Embryonic facial prominence (tissue), 1 donor: ENCODE measurements at regions not wholly inside any gene's neighbourhood (a gene's known extent, or its start where the extent isn't known, plus 50 kb on each side); places are given as distances from the start of the nearest gene placed in this dataset.
"Not testable (repeated sequence)": the region's sequence is repeated elsewhere in the genome, so short reads cannot be mapped to it uniquely, and the experiment has no call there.

ENCODE experiments used
- DNase-seq: peaks from one replicate; pipeline ENCODE4 v3.0.0-alpha.2; 2016; ENCODE audit errors: extremely low spot score

DNA sequence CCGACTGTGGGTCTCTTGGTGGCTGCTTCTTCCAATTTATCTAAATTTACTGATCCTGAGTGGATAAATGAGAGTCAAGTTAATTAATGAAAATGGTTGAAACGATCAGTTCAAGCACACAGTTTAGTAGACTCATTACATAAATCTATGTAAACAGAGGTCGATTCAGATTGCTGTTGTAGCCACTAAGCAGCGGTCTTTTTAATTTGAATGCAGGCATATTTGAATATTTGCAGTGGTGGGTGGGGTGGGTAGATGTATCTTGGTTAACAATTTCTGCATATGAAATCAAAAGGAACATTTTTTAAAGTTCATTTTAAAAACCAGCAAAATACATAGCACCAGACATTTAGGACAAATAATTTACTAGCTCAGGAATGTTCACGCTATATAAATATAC lies 325.9 kb downstream of the KLF12 start:
- DNase-seq = no peak

DNA sequence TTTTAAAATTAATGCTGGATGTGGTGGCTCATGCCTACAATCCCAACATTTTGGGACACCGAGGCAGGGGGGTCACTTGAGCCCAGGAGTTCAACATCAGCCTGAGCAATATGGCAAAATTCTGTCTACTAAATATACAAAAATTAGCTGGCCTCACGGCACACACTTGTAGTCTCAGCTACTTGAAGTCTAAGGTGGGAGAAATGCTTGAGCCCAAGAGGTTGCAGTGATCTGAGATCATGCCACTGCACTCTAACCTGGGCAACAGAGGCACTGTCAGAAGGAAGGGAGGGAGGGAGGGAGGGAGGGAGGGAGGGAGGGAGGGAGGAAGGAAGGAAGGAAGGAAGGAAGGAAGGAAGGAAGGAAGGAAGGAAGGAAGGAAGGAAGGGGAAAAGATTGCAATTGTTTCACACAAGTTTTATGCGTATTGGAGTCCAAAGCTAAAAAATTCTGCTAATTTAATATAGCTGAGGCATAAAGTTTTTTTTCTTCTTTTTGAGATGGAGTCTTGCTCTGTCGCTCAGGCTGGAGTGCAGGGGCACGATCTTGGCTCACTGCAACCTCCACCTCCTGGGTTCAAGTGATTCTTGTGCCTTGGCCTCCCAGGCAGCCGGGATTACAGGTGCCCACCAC lies 328.8 kb downstream of the KLF12 start:
- not testable (repeated sequence) for DNase-seq

DNA sequence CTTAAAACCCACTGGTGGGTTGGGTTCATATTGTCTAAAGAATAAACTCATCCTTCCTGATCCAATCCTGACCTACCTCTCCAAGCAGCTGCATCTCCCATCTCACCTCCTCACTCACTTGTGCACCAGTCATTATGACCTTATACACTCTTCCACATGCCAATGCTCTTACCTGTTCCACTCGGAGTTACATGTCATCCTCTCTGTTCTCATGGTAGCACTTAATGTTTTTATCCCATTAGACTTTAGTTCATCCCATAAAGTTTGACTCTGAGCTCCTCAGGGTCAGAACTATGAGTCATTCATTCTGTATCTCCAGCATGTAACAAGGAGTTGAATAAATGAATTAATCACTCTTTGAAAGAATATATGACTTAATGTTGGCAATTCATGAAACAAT lies 330.2 kb downstream of the KLF12 start:
- DNase-seq = no peak

DNA sequence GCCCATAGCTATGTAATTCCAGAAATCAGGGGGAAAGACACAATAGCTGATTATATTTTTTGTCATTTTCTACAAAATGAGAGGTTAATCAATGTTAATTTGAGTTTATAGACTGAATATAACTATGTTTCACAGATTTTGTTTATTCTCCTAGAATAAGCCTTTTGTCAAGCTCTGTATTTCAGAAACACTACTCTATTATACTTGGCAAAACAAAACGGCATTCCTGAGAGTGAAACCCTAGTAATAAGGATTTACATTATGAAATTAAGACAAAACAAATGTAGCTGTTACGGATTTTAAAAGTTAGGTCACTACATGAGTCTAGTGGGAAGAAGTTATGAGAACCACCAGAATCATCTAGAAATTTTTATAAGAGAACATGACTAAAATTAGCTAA lies 334.2 kb downstream of the KLF12 start:
- DNase-seq = no peak

DNA sequence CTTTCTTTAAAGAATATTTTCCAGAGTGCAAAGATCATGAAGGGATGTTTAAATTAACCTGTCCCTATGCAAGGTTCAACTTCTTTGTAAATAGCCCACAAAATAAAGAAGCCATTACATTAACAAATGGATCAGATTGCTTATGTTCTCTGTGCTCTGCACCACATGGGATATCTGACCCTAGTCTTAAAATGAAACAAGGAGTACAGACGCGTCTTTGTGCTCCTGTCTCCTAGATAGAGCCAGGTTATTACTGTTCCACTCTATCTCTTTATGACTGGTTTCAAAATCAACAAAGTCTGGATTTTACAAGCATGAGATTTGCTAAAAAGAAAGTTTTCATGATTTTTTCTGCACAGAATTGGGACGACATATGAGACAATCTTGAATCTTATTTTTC lies 339.4 kb downstream of the KLF12 start:
- no peak for DNase-seq

DNA sequence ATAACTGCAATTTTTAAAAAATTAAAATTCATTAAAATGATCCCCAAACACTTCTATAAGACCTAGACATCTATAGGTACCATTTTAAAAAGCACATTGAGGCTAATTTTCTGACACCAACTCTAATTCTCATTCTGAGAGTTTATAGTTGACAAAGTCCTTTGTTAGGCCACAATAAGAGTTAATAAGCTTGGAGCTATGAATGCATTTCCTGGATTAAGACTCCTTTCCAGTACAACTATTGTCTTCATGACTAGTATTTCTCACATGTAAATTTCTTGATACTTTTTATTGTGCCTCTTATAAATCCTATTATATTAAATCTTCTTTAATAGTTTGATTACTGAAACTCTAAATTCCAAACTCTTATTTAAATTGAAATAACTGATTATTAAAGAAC lies 340.8 kb downstream of the KLF12 start:
- no peak for DNase-seq

DNA sequence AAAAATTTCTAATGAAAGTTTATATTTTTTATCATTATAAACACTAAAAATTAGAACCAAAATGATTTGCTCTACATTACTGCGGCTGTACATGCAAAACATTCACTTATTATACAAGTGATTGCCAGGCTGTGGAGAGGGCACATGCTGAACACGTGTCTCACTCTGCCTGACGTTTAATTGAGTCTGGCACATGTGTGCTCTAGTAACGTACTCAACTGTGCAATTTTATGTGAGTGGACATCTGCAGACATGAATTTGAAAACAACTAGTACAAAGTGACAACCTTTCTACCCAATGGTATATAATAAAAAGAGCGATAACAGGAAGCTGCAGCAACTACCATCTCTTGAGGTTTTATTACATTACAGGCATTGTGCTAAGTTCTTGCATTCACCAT lies 341.4 kb downstream of the KLF12 start:
- no peak for DNase-seq

DNA sequence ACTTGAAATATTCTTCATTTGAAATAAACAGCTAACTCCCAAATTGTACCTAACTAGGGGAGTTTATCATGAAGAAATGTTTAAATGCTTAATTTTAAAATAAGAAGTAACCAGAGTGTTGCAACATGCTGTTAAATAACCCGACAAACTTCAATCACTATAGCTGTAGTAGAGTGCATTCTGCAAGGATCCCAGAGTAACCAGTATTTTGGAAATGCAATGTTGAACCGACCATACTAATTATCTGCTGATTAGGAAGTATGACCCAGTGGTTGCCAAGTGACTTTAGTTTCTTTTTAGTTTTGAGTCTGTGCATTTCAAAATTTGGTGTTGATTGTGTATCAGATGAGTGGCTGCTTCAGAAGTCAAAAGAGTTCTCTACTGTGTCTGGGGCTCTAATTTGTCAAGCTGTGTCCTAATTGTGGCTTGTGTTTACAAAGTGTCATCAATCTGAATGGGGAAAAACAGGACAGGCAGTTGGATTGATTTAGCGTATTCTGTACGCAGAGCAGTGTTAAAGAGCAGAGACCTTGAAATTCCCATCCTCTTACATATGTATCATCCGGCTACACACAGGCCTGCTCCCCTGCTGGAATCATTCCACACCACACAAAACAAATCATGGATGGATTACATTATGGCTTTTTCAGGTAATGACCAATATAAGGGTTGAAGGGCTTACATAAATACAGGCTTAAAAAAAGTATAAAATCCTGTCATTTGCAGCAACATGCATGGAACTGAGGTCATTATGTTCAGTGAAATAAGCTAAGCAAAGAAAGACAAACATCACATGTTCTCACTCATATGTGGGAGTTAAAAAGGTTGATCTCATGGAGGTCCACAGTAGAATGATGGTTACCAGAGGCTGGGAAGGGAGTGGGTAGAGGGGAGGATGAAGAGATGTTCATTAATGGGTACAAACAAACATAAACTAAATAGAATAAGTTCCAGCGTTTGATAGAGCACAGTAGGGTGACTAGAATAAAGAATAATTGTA lies 351.5 kb downstream of the KLF12 start:
- no peak for DNase-seq

DNA sequence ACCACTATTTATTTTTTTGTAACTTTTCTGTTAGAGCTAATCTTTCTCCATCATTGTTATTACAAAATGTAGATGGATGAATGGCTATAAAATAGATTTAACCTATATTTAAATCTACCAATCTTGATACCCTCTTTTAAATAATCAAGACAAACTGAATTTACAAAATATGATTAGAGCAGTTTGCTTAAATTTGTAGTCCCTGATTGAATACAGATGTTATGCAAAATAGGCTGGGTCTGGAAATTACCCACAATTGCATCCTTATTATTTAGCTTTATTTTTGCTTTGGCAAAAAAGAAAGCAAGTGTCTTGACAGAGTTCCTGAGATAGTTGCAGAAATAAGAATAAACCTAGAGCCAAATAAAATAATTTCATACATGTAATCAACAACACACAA lies 352.8 kb downstream of the KLF12 start:
- no peak for DNase-seq

DNA sequence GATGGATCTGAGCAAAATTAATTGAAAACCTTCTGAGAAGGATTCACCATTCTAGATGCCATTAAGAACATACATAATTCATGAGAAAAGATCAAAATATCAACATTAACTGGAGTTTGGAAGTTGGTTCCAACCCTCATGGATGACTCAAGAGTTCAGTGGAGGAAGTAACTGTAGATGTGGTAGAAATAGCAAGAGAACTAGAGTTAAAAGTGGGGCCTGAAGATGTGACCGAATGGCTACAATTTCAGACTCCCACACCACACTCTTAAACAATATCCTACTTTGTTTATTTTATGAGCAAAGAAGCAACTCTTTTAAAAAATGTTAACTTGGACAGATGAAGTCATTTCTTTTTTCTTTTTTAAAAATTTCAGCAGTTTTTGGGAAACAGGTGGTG lies 354.3 kb downstream of the KLF12 start:
- DNase-seq = no peak

DNA sequence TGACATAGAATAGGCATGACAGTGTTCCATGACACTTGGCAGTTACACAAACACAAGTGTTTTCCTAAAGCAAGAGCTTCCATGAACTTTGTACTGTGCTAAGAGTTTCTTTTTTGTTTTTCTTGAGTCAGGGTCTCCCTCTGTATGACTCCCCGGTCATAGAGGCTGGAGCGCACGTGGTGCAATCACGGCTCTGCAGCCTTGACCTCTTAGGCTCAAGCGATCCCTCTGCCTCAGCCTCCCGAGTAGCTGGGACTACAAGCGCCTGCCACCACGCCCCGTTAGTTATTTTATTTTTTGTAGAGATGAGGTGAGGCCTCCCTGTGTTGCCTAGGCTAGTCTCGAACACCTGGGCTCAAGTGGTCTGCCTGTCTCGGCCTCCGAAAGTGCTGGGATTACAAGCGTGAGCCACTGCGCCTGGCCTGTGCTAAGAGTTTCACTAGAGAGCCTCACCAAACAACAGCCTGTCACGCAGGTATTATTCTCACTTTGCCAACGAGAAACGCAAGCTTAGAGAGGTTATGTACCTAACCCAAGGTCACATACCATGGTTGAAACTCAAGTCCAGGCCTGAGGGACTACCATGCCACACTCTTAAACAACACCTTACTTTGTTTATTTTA lies 355.9 kb downstream of the KLF12 start:
- no peak for DNase-seq

DNA sequence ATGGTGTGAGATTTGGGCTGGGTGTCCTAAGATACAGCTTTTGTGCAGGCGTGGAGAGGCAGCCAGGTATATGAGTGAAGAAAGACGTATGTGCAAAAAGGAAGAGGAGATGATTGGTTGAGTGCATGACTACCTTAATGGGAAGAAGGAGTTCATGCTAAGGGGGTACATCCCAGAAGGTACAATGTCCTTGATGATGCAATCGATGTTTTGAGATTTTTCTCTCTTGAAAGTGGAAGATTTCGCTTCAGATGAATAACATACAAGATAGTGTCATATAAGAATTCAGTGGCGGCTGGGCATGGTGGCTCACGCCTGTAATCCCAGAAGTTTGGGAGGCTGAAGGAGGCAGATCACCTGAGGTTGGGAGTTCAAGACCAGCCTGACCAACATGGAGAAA lies 357.1 kb downstream of the KLF12 start:
- no peak for DNase-seq

DNA sequence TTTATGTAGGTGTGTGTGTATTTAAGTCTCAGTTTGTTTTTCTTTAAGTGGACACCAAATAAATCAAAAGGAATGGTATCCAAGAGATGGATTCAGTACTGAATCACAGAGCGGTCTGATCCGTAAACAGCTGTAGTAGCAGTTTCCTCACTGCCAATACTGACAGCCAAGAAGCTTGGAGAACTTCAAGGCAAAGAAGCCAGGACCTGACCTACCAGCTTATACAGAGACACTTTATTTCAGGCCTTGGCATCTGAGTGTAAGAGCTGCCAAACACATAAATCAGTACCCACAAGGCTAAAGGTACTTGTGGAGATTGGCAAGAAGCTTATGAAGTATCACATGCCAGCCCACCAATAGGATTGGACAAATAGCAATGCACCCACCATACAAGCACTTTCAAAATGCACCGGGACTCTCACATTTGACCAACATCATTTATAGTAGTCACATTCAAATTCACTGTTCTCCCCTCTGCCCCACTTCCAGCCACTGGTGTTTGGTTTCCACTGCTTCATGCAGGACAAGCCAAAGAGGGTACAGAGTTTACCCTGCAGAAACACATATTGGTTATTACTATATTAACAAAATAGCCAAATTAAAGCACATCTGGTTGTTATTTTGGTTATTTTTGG lies 357.9 kb downstream of the KLF12 start:
- DNase-seq = no peak

DNA sequence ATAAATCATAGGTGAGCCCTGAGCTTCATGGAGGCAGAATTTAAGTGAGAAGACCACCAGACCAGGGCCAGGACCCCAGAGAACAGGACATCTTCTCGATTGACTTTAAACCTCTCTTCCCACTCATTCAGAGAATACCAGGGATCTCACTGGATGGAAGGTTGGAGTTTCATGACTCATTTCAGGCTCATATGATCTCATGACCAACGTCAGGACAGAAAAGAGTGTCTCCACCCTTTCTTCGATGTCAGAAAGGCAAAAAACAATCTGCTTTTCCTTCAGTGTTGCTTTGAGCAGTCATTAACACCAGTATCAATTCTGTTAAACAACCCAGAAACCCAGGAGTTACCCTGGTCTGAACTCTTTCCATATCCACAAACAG lies 361.0 kb downstream of the KLF12 start:
- DNase-seq = no peak

DNA sequence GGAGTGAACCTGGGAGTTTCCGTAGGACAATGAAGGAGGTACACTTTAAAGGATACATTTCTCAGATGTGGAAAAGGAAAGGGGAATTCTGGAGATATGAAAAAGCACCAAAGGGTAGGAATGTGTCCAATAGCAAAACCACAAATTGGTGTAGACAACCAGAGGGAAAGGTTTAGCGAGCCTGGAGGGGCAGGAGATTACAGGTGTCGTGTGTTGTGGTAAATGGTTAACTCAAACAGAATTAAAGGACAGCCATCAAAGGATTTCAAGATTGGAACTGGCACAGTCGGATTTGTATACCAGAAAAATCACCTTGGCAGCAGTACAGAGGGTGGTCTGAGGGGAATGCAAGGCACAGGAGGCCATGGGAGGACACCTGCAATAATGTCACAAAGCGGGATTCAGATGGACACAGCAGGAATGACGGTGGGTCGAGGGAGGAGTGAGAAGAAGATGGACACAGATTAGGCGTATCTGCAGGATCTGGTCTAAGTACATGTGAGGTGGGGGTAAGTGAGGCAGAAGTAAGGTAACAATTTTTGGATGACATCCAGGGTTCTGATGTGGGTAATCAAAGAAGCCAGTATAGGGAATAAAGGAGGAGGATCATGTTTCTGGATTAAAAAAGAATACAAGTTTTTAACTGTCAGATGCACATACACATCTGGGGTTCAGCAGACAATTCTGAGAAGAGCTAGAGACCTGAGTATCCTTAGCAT lies 361.6 kb downstream of the KLF12 start:
- DNase-seq = no peak

DNA sequence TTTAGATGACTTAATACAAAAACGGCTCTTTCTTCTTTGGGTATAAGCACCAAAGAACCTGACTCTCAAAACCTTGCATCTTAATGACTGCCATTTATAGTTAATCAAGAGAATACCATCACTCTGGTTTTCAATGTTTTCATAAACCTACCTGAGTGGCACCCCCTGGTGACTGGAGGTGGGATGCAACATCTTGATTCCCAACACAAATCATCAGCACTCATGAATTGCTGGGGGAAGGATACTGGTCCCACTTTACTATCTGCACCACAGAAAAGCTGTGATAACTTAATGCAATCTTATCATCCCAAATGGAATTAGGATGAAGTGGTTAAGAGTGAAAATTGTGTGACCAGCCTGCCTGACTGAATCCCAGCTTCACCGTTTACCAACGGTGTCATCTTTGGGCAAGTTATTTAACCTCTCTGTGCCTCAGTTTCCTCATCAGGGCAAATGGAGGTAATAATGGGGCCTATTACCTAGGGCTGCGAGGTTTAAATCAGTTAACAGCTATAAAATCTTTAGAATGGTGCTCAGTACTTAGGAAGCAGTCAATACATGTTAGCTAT lies 366.4 kb downstream of the KLF12 start:
- DNase-seq = no peak

DNA sequence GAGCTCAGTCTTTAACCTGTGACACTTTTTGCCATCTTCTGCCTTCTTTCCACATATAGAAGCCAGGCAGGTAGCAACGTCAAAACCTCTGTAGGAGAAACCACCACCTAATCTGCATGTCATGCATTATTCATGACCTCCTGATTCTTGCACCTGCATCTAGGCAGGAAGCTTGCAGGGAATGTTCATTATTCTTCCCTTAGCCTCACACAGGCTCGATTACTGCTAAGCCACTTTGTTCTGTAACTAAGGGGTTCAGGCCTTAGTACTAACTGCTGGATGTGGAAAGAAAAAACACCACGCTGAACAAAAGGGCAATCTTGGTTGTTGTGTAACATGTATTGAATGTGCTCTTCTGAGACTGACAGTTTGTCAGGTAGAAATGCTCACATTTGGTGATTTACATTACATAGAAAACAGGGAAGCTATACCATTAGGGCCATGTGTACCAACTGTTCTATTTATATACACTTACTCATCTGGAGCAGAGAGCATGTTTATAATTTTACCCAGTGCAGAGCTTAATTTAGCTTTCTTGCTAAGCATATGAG lies 366.9 kb downstream of the KLF12 start:
- DNase-seq = no peak

DNA sequence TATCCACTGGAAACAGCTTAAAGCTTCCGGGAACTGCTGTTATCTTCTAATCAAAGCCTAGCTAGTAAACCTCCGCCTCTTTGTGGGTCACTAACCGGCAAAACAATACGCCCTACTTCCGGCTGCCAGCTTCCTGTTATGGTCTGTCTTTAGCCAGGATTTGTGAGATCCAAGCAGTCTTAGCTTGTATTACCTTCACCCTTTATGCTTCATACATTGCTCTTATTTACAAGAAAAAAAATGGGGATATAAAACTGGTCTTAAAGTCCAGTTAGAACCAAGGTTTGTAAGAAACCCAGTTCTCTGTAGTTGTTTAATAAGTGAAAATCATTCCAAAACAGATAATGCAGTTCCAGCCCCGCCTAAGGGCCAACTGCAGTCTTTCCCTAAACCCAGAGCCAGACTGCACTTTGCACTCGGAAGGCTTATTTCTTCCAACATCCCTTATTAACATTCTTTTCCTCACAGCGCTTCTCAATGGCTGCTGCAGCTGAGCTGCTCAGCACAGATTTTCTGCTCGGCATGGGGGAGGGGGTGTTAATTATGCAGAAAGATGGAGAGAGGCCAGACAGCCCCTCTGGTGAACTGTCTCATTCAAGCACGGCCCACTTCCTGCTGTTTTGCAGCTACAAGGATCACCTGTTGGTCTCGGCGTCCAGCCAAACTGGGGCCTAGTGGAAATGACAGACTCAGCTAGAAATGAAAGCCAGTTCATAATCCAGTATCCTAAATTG lies 368.4 kb downstream of the KLF12 start:
- DNase-seq = peak; percentile 77

DNA sequence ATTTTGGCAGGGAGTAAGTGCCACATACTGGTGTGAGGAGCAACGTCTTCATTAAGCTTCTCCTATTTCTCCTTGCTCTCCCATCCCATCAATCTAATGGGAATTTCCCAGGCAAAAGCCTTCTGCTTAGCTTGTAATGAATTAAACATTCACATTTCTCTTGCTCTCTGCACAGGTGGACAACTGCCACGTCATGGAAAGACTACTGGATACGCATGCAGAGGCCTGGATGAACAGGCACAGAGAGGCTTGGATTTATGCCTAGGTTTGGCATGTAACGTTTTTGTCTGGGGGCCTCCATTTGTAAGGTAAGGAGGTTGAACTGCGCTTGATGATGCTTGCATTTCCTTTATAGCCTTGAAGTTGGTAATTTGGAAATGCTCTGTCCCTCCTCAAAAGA lies 374.8 kb downstream of the KLF12 start:
- no peak for DNase-seq

DNA sequence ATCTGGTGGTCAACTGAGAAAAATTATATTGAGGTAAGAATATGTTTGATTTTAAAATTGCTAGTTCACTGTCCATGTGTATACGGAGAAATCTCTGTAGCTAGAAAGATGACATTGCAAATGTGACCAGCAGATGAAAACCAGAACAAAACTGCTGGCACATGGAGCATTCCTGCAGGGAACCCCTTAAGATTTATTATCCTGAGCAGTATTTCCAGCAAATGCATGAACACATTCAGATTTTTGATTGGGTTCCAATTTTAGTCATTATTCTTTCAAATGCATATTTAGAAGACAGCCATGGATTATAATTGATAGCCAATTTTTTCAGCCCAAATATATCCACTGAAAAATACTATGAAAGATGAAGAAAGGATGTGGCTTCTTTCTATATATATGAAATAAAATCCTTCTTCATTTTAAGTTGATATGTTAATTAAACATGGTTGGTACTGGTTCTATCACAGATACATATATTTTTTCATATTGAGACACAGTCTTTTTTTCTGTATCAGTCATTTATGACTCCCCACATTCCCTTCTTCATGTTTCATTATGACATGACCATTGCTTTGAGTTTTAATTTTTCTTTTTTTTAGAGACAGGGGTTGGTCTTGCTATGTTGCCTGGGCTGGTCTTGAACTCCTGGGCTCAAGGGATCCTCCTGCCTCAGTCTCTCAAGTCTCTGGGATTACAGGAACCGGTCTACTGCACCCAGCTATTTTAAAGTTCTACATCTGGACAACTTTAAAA lies 376.5 kb downstream of the KLF12 start:
- no peak for DNase-seq
